K562 (cell line): ENCODE measurements at regions not wholly inside any gene's neighbourhood (a gene's known extent, or its start where the extent isn't known, plus 50 kb on each side); places are given as distances from the start of the nearest gene placed in this dataset.

Source experiments
- ATAC-seq: fragments of 200-7000 bp; cut with Tn5 transposase; 3 replicates; pipeline ENCODE4 v1.9.1; 2020; ENCODE audit warnings: moderate library complexity
- BruUV-seq: library from RNA; stranded (reverse); fragments of 400-500 nt; replicated peaks from 2 replicates; lab custom pipeline; 2021; lab: Mats Ljungman, UMichigan
- CTCF ChIA-PET: fragments of 300-600 bp; formaldehyde crosslinking; extraction: SDS; loops from one replicate; lab custom pipeline; 2021; ENCODE audit warnings: low intra/inter-chr PET ratio; lab: Yijun Ruan, JAX
- POLR2A ChIA-PET: fragments of 300-600, 350-650 bp; sonication (Branson Sonifier 250); formaldehyde crosslinking; extraction: SDS; loops from one replicate; lab custom pipeline; 2021; ENCODE audit warnings: antibody characterized with exemption, inconsistent platforms; lab: Yijun Ruan, JAX
- DNase-seq, 4 experiments: peaks; one replicate each; pipeline versions ENCODE4 v3.0.0 to v3.0.0-alpha.2; 2011 to 2018; ENCODE audit warnings: low spot score in 3 of 4, mixed read lengths in 3 of 4; ENCODE audit errors: extremely low read depth in 1 of 4
- FAIRE-seq: peaks from 2 replicates; lab custom pipeline; 2011; peaks lifted over from hg19 to GRCh38; lab: Jason Lieb, UNC
- H2AFZ ChIP-seq: 2 replicates; pipeline ENCODE4 v1.6.0; 2011; ENCODE audit warnings: low read depth, low read length, control low read depth, inconsistent platforms
- H3K27ac ChIP-seq: fragments of 200-600 bp; 3 replicates; pipeline ENCODE4 v1.8.0; 2011; ENCODE audit warnings: low read depth, mild to moderate bottlenecking, control low read depth, inconsistent platforms, low read length, moderate library complexity, mixed read lengths; ENCODE audit errors: extremely low read depth
- H3K27me3 ChIP-seq, 2 experiments: fragments of 300-600 bp in 1 of 2; 2 replicates in 1 of 2; 3 replicates in 1 of 2; pipeline versions ENCODE4 v1.6.0 to v1.8.0; 2011; ENCODE audit warnings: inconsistent platforms in 2 of 2, low read length in 2 of 2, mild to moderate bottlenecking in 1 of 2, mixed read lengths in 1 of 2, moderate library complexity in 1 of 2; ENCODE audit not compliant: control insufficient read depth in 2 of 2, insufficient read depth in 2 of 2
- H3K36me3 ChIP-seq: fragments of 300-600 bp; 3 replicates; pipeline ENCODE4 v1.8.0; 2011; ENCODE audit warnings: mild to moderate bottlenecking, low read length, inconsistent platforms; ENCODE audit not compliant: control insufficient read depth, insufficient read depth
- H3K4me1 ChIP-seq, 2 experiments: fragments of 200-600 bp in 1 of 2; replicated peaks in 1 of 2; 2 replicates in 1 of 2; 3 replicates in 1 of 2; pipeline versions ENCODE4 v1.5.1 to v1.8.0; 2011; ENCODE audit warnings: inconsistent platforms in 2 of 2, low read length in 2 of 2, mild to moderate bottlenecking in 1 of 2, mixed read lengths in 1 of 2, moderate library complexity in 1 of 2; ENCODE audit not compliant: control insufficient read depth in 2 of 2, insufficient read depth in 2 of 2
- H3K4me2 ChIP-seq: 2 replicates; pipeline ENCODE4 v1.6.1; 2011; ENCODE audit warnings: low read length, control low read depth, inconsistent platforms, mixed read lengths; ENCODE audit not compliant: insufficient read depth
- H3K4me3 ChIP-seq: fragments of 200-600 bp; sonication (generic), shearing (Covaris generic); 2 replicates; pipeline ENCODE4 v1.5.1; 2016; ENCODE audit warnings: control low read depth, inconsistent platforms
- H3K79me2 ChIP-seq: fragments of 200-600 bp; 3 replicates; pipeline ENCODE4 v1.8.0; 2011; ENCODE audit warnings: low read length, inconsistent platforms; ENCODE audit not compliant: control insufficient read depth, insufficient read depth
- H3K9ac ChIP-seq, 2 experiments: 2 replicates each; pipeline versions ENCODE4 v1.6.0 to v1.6.1; 2011; ENCODE audit warnings: low read depth in 2 of 2, low read length in 2 of 2, control low read depth in 1 of 2, inconsistent platforms in 1 of 2, mild to moderate bottlenecking in 1 of 2, mixed read lengths in 1 of 2; ENCODE audit not compliant: insufficient read depth in 1 of 2
- H3K9me1 ChIP-seq: one replicate; pipeline ENCODE4 v1.6.0; 2011; ENCODE audit warnings: inconsistent platforms, mild to moderate bottlenecking, low read length, moderate library complexity; ENCODE audit not compliant: control insufficient read depth, insufficient read depth
- H3K9me3 ChIP-seq: replicated peaks from 2 replicates; pipeline ENCODE4 v1.5.1; 2011; ENCODE audit warnings: low read depth, low read length, inconsistent platforms; ENCODE audit not compliant: control insufficient read depth, insufficient read depth
- H4K20me1 ChIP-seq: replicated peaks from 2 replicates; pipeline ENCODE4 v1.6.1; 2011; ENCODE audit warnings: low read length, inconsistent platforms, mixed read lengths; ENCODE audit not compliant: control insufficient read depth, insufficient read depth
- EHMT2 ChIP-seq: fragments of 450-650 bp; IDR thresholded peaks from 2 replicates; pipeline ENCODE4 v1.6.1; 2018; ENCODE audit warnings: antibody characterized with exemption
- ELK3 ChIP-seq: fragments of 450-650 bp; formaldehyde crosslinking; IDR thresholded peaks from 2 replicates; pipeline ENCODE4 v1.4.0; 2020; ENCODE audit warnings: mild to moderate bottlenecking
- HEY1 ChIP-seq: fragments of 250-450 bp; sonication (Bioruptor Pico); IDR thresholded peaks from 2 replicates; pipeline ENCODE4 v1.5.0; 2020; ENCODE audit warnings: mild to moderate bottlenecking, moderate library complexity, borderline replicate concordance
- SREBF1 ChIP-seq: fragments of 150-350 bp; IDR thresholded peaks from 2 replicates; pipeline ENCODE4 v1.6.1; 2014; ENCODE audit warnings: antibody characterized with exemption, low read depth, low read length, borderline replicate concordance
- TAF9B ChIP-seq: fragments of 450-650 bp; IDR thresholded peaks from 2 replicates; pipeline ENCODE4 v1.6.1; 2018; ENCODE audit warnings: mild to moderate bottlenecking; ENCODE audit not compliant: partially characterized antibody
- TCF7L2 ChIP-seq: fragments of 150-350 bp; IDR thresholded peaks from 2 replicates; pipeline ENCODE4 v1.6.1; 2016; ENCODE audit warnings: low read depth, mild to moderate bottlenecking, low read length, moderate library complexity
- TSC22D4 ChIP-seq: fragments of 450-650 bp; IDR thresholded peaks from 2 replicates; pipeline ENCODE4 v1.6.1; 2016; ENCODE audit warnings: missing genetic modification characterization, missing biosample characterization, control low read depth
- ZKSCAN3 ChIP-seq: fragments of 250-450 bp; sonication (Bioruptor Pico); IDR thresholded peaks from 2 replicates; pipeline ENCODE4 v1.4.0; 2020
- ZNF592 ChIP-seq: fragments of 450-650 bp; IDR thresholded peaks from 2 replicates; pipeline ENCODE4 v1.6.1; 2017; ENCODE audit warnings: antibody characterized with exemption, mild to moderate bottlenecking
- WGBS: fragments of 100-300 bp; shearing (Covaris generic); methylation state at CpG from one replicate; pipeline ENCODE4 v1.1.6; 2016; ENCODE audit warnings: low coverage, mixed read lengths; ENCODE audit not compliant: insufficient coverage; ENCODE audit errors: missing lambda C conversion rate; 5-methylcytosine and 5-hydroxymethylcytosine counted together
- in situ Hi-C: fragments of 300-500 bp; cut with MboI; formaldehyde crosslinking; loops from 4 replicates; pipeline ENCODE4 v1.15.0; 2018; ENCODE audit warnings: inconsistent platforms, mixed read lengths
- intact Hi-C: fragments of 100-400 bp; cut with micrococcal nuclease; formaldehyde crosslinking; loops from 2 replicates; pipeline ENCODE4 v1.14.2; 2022
- TF ChIP-seq, protein P1 (sequence below): fragments of 250-450 bp; sonication (Bioruptor Pico); IDR thresholded peaks from 2 replicates; pipeline ENCODE4 v1.8.0; 2021; ENCODE audit warnings: mild to moderate bottlenecking, moderate library complexity
- TF ChIP-seq, protein P2 (sequence below): fragments of 200-800 bp; sonication (Bioruptor generic); IDR thresholded peaks from 2 replicates; pipeline ENCODE4 v1.6.1; 2017; ENCODE audit warnings: missing genetic modification characterization, missing compliant biosample characterization
- TF ChIP-seq, protein P3 (sequence below): sonication (generic); formaldehyde crosslinking; IDR thresholded peaks from 2 replicates; pipeline ENCODE4 v1.8.0; 2022; ENCODE audit warnings: mild to moderate bottlenecking, missing genetic modification reagents, borderline replicate concordance

GRCh38 chrX:36480441-36480990, 527.6 kb upstream of the FAM47C start:
- DNase-seq (no peak), ATAC-seq (no peak), FAIRE-seq (no peak)
- Histone ChIP-seq H2AFZ (no peak overlapping the region), H3K4me1 (no peaks in the 10 kb centered on the region), H3K9ac (no peak overlapping the region), H3K4me3 (no peak overlapping the region), H3K79me2 (no peaks in the 10 kb centered on the region), H3K9me1 (no peaks in the 10 kb centered on the region), H3K36me3 (no peaks in the 10 kb centered on the region), H3K27ac (no peak overlapping the region), H4K20me1 (no peaks in the 10 kb centered on the region), H3K9me3 (no peaks in the 10 kb centered on the region), H3K4me2 (no peak overlapping the region), H3K27me3 (no peaks in the 10 kb centered on the region)
- POLR2A ChIA-PET, result no interaction called here
- CTCF ChIA-PET, result no interaction called here
- TF ChIP-seq ELK3 (CRISPR knock-in tag) (no peak), ZNF592 (no peak), HEY1 (CRISPR knock-in tag) (no peak), ZKSCAN3 (no peak), TAF9B (no peak), SREBF1 (no peak), EHMT2 (no peak), TCF7L2 (no peak), TSC22D4 (no peak)
- TF ChIP-seq, protein P1, sequence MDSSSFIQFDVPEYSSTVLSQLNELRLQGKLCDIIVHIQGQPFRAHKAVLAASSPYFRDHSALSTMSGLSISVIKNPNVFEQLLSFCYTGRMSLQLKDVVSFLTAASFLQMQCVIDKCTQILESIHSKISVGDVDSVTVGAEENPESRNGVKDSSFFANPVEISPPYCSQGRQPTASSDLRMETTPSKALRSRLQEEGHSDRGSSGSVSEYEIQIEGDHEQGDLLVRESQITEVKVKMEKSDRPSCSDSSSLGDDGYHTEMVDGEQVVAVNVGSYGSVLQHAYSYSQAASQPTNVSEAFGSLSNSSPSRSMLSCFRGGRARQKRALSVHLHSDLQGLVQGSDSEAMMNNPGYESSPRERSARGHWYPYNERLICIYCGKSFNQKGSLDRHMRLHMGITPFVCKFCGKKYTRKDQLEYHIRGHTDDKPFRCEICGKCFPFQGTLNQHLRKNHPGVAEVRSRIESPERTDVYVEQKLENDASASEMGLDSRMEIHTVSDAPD (CRISPR knock-in tag), result no peak
- TF ChIP-seq, protein P2, sequence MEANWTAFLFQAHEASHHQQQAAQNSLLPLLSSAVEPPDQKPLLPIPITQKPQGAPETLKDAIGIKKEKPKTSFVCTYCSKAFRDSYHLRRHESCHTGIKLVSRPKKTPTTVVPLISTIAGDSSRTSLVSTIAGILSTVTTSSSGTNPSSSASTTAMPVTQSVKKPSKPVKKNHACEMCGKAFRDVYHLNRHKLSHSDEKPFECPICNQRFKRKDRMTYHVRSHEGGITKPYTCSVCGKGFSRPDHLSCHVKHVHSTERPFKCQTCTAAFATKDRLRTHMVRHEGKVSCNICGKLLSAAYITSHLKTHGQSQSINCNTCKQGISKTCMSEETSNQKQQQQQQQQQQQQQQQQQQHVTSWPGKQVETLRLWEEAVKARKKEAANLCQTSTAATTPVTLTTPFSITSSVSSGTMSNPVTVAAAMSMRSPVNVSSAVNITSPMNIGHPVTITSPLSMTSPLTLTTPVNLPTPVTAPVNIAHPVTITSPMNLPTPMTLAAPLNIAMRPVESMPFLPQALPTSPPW (CRISPR knock-in tag), result no peak
- TF ChIP-seq, protein P3, sequence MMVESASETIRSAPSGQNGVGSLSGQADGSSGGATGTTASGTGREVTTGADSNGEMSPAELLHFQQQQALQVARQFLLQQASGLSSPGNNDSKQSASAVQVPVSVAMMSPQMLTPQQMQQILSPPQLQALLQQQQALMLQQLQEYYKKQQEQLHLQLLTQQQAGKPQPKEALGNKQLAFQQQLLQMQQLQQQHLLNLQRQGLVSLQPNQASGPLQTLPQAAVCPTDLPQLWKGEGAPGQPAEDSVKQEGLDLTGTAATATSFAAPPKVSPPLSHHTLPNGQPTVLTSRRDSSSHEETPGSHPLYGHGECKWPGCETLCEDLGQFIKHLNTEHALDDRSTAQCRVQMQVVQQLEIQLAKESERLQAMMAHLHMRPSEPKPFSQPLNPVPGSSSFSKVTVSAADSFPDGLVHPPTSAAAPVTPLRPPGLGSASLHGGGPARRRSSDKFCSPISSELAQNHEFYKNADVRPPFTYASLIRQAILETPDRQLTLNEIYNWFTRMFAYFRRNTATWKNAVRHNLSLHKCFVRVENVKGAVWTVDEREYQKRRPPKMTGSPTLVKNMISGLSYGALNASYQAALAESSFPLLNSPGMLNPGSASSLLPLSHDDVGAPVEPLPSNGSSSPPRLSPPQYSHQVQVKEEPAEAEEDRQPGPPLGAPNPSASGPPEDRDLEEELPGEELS (CRISPR knock-in tag), result no peak
- WGBS, result 0% methylated on average over 1 of the region's 1 CpG
- BruUV-seq, result no TSS peak
- in situ Hi-C loops (no loop called here), intact Hi-C loops (no loop called here)
